NCI-H1694 treated with DMSO at 0.1 percent for 48 hours (cell line): ENCODE measurements at regions not wholly inside any gene's neighbourhood (a gene's known extent, or its start where the extent isn't known, plus 50 kb on each side); places are given as distances from the start of the nearest gene placed in this dataset.

Experiments used
- DNase-seq: peaks from one replicate; lab custom pipeline; 2025; lab: John Stamatoyannopoulos, UW

DNA sequence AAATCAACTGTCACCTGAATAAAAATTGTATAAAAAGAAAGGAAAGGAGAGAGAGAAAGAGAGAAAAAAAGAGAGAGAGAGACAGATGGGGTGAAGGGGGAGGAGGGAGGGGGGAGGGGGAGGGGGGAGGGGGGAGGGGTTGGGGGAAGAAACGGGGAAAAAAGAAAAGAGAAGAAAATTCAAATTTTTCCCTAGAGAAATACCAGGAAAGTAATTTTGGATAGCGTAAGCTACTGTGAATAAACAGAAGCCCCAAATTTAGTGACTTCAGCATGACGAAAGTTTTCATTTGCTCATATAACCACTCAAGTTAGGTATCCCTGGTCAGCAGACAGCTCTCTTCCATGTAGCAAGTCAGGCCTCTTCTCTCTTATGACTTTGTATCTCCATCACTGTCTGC is 289.4 kb upstream of the MYOCD start:
- no peak for DNase-seq

DNA sequence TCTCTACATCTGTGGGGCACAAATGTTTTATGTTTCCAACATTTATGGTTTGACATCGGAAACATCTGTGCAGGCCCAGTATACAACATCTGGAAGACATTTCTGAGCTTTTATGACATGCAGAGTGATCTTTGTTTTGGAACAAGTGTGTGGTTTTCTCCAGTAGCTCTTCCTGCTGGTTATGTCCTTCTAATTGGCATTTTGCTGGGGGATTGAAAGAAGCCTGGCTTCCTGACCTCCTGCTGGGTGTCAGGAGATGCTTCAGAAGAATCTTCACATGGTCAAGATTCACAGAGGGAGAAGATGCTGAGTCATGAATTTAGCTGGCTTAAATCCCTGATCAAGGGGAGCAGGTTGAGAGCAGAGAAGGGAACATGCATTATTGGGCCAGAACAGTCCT is 279.5 kb upstream of the MYOCD start:
- no peak for DNase-seq

DNA sequence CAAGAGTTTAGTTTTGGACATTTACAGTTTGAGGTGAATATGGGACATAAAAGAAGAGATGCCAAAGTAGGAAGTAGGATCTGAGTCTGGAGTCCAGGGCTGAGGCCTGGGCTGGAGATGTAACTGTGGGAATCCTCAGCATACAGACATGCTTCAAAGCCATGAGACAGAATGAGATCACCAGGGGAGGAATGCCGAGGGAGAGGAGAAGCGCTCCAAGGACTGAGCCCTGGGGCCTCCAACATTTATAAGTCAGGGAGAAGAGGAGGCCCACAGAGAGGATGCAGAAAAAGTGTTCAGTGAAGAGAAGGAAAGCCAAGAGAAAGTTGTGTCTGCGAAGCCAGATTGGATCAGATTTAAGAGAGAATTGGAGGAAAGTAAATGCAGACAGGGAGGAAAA is 277.5 kb upstream of the MYOCD start:
- no peak for DNase-seq

GRCh38 chr17:12389421-12389820 is 276.3 kb upstream of the MYOCD start:
- no peak for DNase-seq

- no peak for DNase-seq
Observed at GRCh38 chr17:12390631-12391030, 275.1 kb upstream of the MYOCD start.

- DNase-seq: no peak
Observed at GRCh38 chr17:12391468-12391867, 274.2 kb upstream of the MYOCD start.

- DNase-seq: peak; percentile 3
Observed at GRCh38 chr17:12395733-12396354, 269.8 kb upstream of the MYOCD start.

GRCh38 chr17:12398441-12399051 is 267.1 kb upstream of the MYOCD start:
- DNase-seq: no peak

GRCh38 chr17:12402963-12403622 is 262.6 kb upstream of the MYOCD start:
- no peak for DNase-seq

DNA sequence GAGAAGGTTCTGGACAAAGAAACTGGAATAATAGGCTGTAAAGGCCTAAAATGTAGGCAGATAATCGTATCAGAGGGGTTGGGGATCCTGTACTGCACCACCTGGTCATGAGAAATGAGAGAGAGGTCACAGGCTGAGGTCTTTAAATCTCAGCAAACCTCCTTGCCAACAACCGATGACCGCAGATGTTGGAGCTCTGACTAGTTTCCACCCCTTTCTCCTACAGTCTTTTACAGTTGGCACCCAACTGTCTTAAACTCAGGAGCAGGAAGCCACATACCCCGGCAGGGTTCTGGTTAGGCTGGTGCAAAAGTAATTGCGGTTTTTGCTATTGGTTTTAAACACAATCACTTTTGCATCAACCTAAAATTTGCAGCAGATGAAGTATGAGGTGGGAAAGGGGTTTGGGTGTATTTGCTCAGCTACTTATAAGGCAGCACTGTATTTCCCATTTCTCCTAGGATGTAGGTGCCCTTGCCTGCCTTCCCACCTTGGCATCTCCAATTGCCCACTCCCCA is 261.8 kb upstream of the MYOCD start:
- no peak for DNase-seq

DNA sequence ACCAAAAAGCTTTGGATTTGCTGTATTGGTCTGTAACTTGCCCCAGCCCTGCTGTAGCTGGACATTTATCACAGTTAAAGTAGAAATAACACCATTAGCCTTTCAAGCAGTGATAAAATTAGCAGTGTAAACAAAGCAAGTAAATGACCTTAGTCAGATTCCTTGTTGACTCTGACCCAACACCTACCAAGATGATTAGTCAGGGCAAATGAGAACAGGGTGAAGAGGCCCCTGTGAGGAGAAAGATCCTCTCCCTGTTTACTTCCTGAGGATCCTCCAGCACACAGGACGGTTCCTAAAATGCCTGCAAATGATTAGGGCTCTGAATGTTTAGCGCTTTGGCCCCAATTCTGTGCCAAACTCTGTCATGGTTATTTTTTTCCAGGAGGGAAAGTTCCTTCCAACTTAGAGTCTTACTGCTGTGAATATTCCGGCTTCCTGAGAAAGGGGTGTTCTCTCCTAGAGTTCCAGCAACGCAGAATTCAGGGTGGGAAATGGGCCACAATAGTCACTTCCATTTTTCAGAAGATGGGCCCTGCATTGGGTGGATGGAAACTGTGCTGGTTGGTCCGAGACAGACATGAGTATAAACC is 259.0 kb upstream of the MYOCD start:
- DNase-seq: no peak

GRCh38 chr17:12407495-12408252 is 258.0 kb upstream of the MYOCD start:
- no peak for DNase-seq

- DNase-seq: no peak
Observed at GRCh38 chr17:12409082-12409481, 256.6 kb upstream of the MYOCD start.

GRCh38 chr17:12410717-12411116 is 255.0 kb upstream of the MYOCD start:
- no peak for DNase-seq

DNA sequence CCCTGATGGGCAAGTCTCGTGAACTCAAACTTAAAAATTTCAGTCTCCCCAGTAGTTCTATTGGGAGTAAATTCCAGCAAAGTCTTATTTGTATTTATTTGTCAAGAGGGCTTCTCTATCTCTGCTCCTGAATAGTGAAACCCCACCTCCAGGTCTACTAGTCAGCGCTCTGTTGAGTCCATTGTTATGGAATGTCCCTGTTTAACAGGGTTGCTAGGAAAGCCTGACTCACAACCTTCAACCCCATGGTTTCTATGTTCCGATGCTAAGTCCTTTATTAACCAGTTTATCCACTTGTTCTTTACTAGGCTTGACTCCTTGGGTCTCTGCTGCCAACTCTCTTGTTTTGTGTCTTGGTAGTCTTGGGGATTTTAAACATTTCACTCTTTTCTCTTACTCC is 250.7 kb upstream of the MYOCD start:
- DNase-seq: no peak

DNA sequence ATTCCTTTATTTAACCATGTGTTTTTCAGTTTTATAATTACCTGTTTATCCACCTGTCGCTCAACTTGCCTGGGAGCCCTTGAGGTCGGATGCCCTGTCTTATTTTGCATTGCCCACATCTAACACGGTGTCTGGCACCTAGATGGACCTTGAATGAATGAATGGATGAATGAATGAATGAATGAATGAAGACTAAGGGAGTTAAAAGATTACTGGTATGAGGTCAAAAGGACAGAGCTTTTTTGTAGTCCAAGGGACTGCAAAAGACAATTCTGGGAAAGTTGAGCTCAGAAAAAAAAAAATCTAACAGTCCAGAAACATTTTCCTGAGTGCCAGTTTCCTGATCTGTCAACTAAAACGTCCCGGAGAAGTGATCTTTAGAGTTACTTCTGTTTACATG is 244.6 kb upstream of the MYOCD start:
- no peak for DNase-seq

- DNase-seq: no peak
Observed at GRCh38 chr17:12421646-12422306, 243.9 kb upstream of the MYOCD start.

GRCh38 chr17:12422651-12423050 is 243.0 kb upstream of the MYOCD start:
- peak; percentile 1 for DNase-seq

DNA sequence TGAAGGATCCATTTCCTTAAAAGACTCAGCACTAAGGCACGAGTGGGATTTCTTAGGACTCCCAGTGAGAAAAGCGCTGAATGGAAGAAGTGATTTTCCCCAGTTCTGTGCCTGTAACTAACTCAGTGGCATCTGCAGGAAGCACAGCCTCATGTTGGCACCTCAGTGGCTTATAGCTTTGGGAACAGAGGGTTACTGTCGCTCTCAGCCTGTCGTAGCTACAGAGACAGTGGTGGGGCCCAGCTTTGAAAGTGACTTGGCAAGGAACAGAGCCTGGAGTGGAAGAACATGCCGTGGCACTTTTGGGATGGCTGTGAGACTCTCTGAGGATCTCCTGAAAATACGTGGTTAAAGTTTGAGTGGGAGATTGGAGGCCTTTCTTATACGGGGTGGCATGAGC is 242.4 kb upstream of the MYOCD start:
- DNase-seq: no peak

GRCh38 chr17:12429116-12429515 is 236.6 kb upstream of the MYOCD start:
- no peak for DNase-seq

- no peak for DNase-seq
Observed at GRCh38 chr17:12431188-12431587, 234.5 kb upstream of the MYOCD start.

GRCh38 chr17:12438212-12438611 is 227.5 kb upstream of the MYOCD start:
- DNase-seq: no peak
